ENCODE measurements at regions not wholly inside any gene's neighbourhood (a gene's known extent, or its start where the extent isn't known, plus 50 kb on each side); places are given as distances from the start of the nearest gene placed in this dataset.

GRCh38 chr9:78615372-78615771 is 318.4 kb downstream of the PSAT1 start:
- POLR2A ChIA-PET (ENCODE audit: low non-redundant PET) = no interaction called here
- DNase-seq (ENCODE audit: low spot score) = no peak
- Histone ChIP-seq H3K9me3 (ENCODE audit: low read depth, low read length, poor library complexity, severe bottlenecking) (no peaks in the 10 kb centered on the region), H3K4me3 (ENCODE audit: low read depth, low read length, poor library complexity, severe bottlenecking) (no peak overlapping the region), H3K27me3 (replicated peaks; ENCODE audit: insufficient read depth, low read depth, low read length, poor library complexity) (peaks cover 21% of the 10 kb centered on the region), H3K36me3 (ENCODE audit: insufficient read depth, low read length, poor library complexity, severe bottlenecking) (no peaks in the 10 kb centered on the region), H3K27ac (ENCODE audit: low read depth, low read length, poor library complexity, severe bottlenecking) (no peak overlapping the region), H3K4me1 (ENCODE audit: insufficient read depth, low read length, poor library complexity, severe bottlenecking) (no peaks in the 10 kb centered on the region)
- intact Hi-C loops (cut with micrococcal nuclease; ENCODE audit: unreplicated experiment) = no loop called here
- TF ChIP-seq, protein P1, sequence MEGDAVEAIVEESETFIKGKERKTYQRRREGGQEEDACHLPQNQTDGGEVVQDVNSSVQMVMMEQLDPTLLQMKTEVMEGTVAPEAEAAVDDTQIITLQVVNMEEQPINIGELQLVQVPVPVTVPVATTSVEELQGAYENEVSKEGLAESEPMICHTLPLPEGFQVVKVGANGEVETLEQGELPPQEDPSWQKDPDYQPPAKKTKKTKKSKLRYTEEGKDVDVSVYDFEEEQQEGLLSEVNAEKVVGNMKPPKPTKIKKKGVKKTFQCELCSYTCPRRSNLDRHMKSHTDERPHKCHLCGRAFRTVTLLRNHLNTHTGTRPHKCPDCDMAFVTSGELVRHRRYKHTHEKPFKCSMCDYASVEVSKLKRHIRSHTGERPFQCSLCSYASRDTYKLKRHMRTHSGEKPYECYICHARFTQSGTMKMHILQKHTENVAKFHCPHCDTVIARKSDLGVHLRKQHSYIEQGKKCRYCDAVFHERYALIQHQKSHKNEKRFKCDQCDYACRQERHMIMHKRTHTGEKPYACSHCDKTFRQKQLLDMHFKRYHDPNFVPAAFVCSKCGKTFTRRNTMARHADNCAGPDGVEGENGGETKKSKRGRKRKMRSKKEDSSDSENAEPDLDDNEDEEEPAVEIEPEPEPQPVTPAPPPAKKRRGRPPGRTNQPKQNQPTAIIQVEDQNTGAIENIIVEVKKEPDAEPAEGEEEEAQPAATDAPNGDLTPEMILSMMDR (conservative IDR thresholded peaks at IDR 0.05; ENCODE audit: low read depth, low read length) = no peak
- no peak for TF ChIP-seq EZH2 (IDR thresholded peaks at IDR 0.05; ENCODE audit: borderline replicate concordance, low read depth, low read length, poor library complexity, severe bottlenecking)
- CTCF ChIA-PET = no interaction called here
- BruUV-seq (replicated peaks) = no TSS peak

- Histone ChIP-seq H3K9me3 (ENCODE audit: low read depth, low read length, poor library complexity, severe bottlenecking) (no peaks in the 10 kb centered on the region), H3K27me3 (replicated peaks; ENCODE audit: insufficient read depth, low read depth, low read length, poor library complexity) (peaks cover 3% of the 10 kb centered on the region), H3K27ac (ENCODE audit: low read depth, low read length, poor library complexity, severe bottlenecking) (no peak overlapping the region), H3K36me3 (ENCODE audit: insufficient read depth, low read length, poor library complexity, severe bottlenecking) (no peaks in the 10 kb centered on the region), H3K4me3 (ENCODE audit: low read depth, low read length, poor library complexity, severe bottlenecking) (no peak overlapping the region), H3K4me1 (ENCODE audit: insufficient read depth, low read length, poor library complexity, severe bottlenecking) (no peaks in the 10 kb centered on the region)
- ChIA-PET POLR2A (ENCODE audit: low non-redundant PET) (no interaction called here), CTCF (no interaction called here)
- no peak for DNase-seq (ENCODE audit: low spot score)
- intact Hi-C loops (cut with micrococcal nuclease; ENCODE audit: unreplicated experiment) = no loop called here
- no TSS peak for BruUV-seq (replicated peaks)
- no peak for TF ChIP-seq EZH2 (IDR thresholded peaks at IDR 0.05; ENCODE audit: borderline replicate concordance, low read depth, low read length, poor library complexity, severe bottlenecking)
- TF ChIP-seq, protein P1 (conservative IDR thresholded peaks at IDR 0.05; ENCODE audit: low read depth, low read length) = no peak
Observed at GRCh38 chr9:78618735-78619134, 321.8 kb downstream of the PSAT1 start.

DNA sequence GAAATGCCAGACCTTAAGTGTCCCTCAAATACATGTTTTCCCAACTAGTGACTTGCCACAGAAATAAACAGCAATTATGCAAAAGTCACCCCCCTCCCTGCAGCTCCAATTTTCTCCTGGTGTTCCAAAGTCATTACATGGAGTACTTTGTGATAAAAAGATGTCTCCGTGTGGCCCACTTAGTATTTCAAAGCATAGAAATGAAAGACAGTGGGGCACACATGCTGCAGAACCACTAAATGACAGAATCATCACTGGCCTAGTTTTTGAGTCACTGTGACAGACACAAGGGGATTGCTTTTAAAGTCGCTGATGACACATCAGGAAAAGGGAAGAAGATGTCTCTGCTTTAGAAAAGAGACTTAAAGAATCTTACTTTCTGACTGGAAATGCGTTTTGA is 323.4 kb downstream of the PSAT1 start:
- Histone ChIP-seq H3K4me1 (ENCODE audit: insufficient read depth, low read length, poor library complexity, severe bottlenecking) (no peaks in the 10 kb centered on the region), H3K9me3 (ENCODE audit: low read depth, low read length, poor library complexity, severe bottlenecking) (no peaks in the 10 kb centered on the region), H3K27ac (ENCODE audit: low read depth, low read length, poor library complexity, severe bottlenecking) (no peak overlapping the region), H3K4me3 (ENCODE audit: low read depth, low read length, poor library complexity, severe bottlenecking) (no peak overlapping the region), H3K27me3 (replicated peaks; ENCODE audit: insufficient read depth, low read depth, low read length, poor library complexity) (no peaks in the 10 kb centered on the region), H3K36me3 (ENCODE audit: insufficient read depth, low read length, poor library complexity, severe bottlenecking) (no peaks in the 10 kb centered on the region)
- intact Hi-C loops (cut with micrococcal nuclease; ENCODE audit: unreplicated experiment) = no loop called here
- BruUV-seq (replicated peaks) = no TSS peak
- no peak for DNase-seq (ENCODE audit: low spot score)
- CTCF ChIA-PET = no interaction called here
- POLR2A ChIA-PET (ENCODE audit: low non-redundant PET) = no interaction called here
- no peak for TF ChIP-seq EZH2 (IDR thresholded peaks at IDR 0.05; ENCODE audit: borderline replicate concordance, low read depth, low read length, poor library complexity, severe bottlenecking)
- TF ChIP-seq, protein P1 (conservative IDR thresholded peaks at IDR 0.05; ENCODE audit: low read depth, low read length) = no peak

Data from A673 (cell line).